Panc1 (cell line): ENCODE measurements at regions not wholly inside any gene's neighbourhood (a gene's known extent, or its start where the extent isn't known, plus 50 kb on each side); places are given as distances from the start of the nearest gene placed in this dataset.

Experiments
- CTCF ChIP-seq: fragments of 450-650 bp; IDR thresholded peaks from 2 replicates; pipeline ENCODE4 v1.5.1; 2017; ENCODE audit warnings: mild to moderate bottlenecking
- POLR2AphosphoS5 ChIP-seq: IDR thresholded peaks from 2 replicates; pipeline ENCODE4 v1.6.1; 2012; ENCODE audit warnings: mild to moderate bottlenecking, low read depth, low read length, moderate library complexity

GRCh38 chr9:78472111-78472510, 175.2 kb downstream of the PSAT1 start:
- TF ChIP-seq CTCF (no peak), POLR2AphosphoS5 (no peak)
